ENCODE measurements at regions not wholly inside any gene's neighbourhood (a gene's known extent, or its start where the extent isn't known, plus 50 kb on each side); places are given as distances from the start of the nearest gene placed in this dataset.
"Not testable (repeated sequence)": the region's sequence is repeated elsewhere in the genome, so short reads cannot be mapped to it uniquely, and the experiment has no call there.

DNA sequence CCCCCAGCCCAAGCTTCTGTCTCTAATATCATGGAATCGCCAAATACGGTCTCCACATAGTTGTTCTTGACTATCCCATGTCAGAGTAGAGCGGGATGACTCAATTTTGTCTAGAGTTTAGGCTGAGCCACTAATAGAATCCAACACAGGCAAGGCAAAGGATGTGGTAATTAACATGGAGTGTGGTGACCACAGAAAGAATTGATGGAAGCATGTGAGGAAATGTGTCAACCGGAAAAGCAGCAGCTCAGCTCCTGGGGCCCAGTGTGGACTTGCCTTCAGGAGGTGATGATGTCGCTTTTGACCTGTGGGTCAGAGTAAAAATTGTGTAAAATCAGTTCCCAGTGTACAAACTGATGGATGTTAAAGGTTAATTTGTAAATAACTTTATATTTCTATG lies 139.3 kb upstream of the KLF6 start:
- no peaks in the 10 kb centered on the region for H3K36me3 ChIP-seq (ENCODE audit: low read length)
- H3K9ac ChIP-seq (ENCODE audit: low read length) = no peak overlapping the region
- no peaks in the 10 kb centered on the region for H3F3A ChIP-seq (ENCODE audit: insufficient read depth)
- no peak overlapping the region for H2AFZ ChIP-seq (ENCODE audit: low read depth, low read length, severe bottlenecking)
- no peak for TF ChIP-seq EZH2phosphoT487 (conservative IDR thresholded peaks at IDR 0.05; ENCODE audit: low read length)
- TF ChIP-seq, protein P1, sequence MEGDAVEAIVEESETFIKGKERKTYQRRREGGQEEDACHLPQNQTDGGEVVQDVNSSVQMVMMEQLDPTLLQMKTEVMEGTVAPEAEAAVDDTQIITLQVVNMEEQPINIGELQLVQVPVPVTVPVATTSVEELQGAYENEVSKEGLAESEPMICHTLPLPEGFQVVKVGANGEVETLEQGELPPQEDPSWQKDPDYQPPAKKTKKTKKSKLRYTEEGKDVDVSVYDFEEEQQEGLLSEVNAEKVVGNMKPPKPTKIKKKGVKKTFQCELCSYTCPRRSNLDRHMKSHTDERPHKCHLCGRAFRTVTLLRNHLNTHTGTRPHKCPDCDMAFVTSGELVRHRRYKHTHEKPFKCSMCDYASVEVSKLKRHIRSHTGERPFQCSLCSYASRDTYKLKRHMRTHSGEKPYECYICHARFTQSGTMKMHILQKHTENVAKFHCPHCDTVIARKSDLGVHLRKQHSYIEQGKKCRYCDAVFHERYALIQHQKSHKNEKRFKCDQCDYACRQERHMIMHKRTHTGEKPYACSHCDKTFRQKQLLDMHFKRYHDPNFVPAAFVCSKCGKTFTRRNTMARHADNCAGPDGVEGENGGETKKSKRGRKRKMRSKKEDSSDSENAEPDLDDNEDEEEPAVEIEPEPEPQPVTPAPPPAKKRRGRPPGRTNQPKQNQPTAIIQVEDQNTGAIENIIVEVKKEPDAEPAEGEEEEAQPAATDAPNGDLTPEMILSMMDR (IDR thresholded peaks at IDR 0.05; ENCODE audit: insufficient read depth, low read length, poor library complexity, severe bottlenecking) = no peak
- H4K20me1 ChIP-seq (ENCODE audit: low read depth, low read length) = no peaks in the 10 kb centered on the region
- H3K79me2 ChIP-seq (ENCODE audit: insufficient read depth, low read length) = no peaks in the 10 kb centered on the region
- no peaks in the 10 kb centered on the region for H3K9me2 ChIP-seq (replicated peaks; ENCODE audit: insufficient read depth, low read length)
- H3K27me3 ChIP-seq (ENCODE audit: low read length) = no peaks in the 10 kb centered on the region
- no peak overlapping the region for H3K4me3 ChIP-seq (ENCODE audit: insufficient read depth, low read length, poor library complexity, severe bottlenecking)
- no peak overlapping the region for H3K4me2 ChIP-seq (ENCODE audit: low read depth, low read length, poor library complexity, severe bottlenecking)
- no peak overlapping the region for H3K27ac ChIP-seq (ENCODE audit: low read depth, low read length)
- no peaks in the 10 kb centered on the region for H3K9me3 ChIP-seq (ENCODE audit: insufficient read depth, low read length)

DNA sequence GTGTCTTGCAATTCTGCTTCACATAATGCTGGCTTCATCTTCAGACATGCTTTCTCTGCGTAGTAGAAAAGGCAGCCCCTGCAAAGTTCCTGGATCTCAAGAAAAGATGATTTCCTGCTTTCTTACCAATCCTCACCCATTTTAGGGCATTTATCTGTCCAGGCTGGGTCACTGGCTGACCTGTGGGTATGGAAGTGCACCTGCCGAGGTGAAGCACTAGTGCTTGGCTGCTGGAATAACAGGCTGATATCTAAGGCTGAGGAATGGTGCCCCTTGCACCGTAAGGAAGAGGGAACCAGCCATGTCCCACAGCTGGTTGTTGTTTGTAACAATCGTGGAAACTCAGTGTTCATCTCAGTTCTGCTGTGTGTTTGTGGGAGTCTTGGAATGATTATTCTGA lies 138.0 kb upstream of the KLF6 start:
- H3K4me2 ChIP-seq (ENCODE audit: low read depth, low read length, poor library complexity, severe bottlenecking) = no peak overlapping the region
- H3F3A ChIP-seq (ENCODE audit: insufficient read depth) = no peaks in the 10 kb centered on the region
- no peak overlapping the region for H3K4me3 ChIP-seq (ENCODE audit: insufficient read depth, low read length, poor library complexity, severe bottlenecking)
- H3K36me3 ChIP-seq (ENCODE audit: low read length) = no peaks in the 10 kb centered on the region
- H2AFZ ChIP-seq (ENCODE audit: low read depth, low read length, severe bottlenecking) = no peak overlapping the region
- no peaks in the 10 kb centered on the region for H3K9me2 ChIP-seq (replicated peaks; ENCODE audit: insufficient read depth, low read length)
- no peaks in the 10 kb centered on the region for H3K27me3 ChIP-seq (ENCODE audit: low read length)
- H3K9me3 ChIP-seq (ENCODE audit: insufficient read depth, low read length) = no peaks in the 10 kb centered on the region
- H3K9ac ChIP-seq (ENCODE audit: low read length) = no peak overlapping the region
- no peaks in the 10 kb centered on the region for H4K20me1 ChIP-seq (ENCODE audit: low read depth, low read length)
- no peaks in the 10 kb centered on the region for H3K79me2 ChIP-seq (ENCODE audit: insufficient read depth, low read length)
- no peak overlapping the region for H3K27ac ChIP-seq (ENCODE audit: low read depth, low read length)
- TF ChIP-seq, protein P1 (IDR thresholded peaks at IDR 0.05; ENCODE audit: insufficient read depth, low read length, poor library complexity, severe bottlenecking) = no peak
- no peak for TF ChIP-seq EZH2phosphoT487 (conservative IDR thresholded peaks at IDR 0.05; ENCODE audit: low read length)

DNA sequence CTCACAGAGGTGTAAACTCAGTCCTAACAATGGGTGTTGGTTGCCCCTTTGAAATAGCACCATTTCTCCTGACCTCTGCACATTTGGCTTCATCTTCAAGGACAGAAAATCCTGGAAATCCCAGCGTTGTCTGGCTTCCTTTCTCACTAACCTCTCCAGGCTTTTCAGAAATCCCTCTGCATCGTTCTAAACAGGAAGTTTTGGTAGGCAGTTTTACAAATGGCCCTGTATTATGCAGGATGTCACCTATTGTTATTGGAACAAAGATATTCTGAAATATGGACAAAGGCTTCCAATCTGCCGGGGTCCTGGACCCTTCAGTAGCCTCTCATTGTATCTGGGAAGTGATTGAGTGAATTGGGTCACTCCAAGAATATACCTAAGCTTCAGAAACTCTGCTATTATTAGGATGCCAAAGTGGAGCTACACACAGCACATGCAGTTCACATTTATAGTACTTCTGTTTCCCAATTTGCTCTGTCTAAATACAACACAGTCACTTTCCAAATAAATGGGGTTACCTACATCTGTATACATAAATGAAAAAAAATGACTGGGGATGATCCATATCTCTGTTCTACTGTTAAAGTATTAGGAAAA lies 134.8 kb upstream of the KLF6 start:
- H3K9me3 ChIP-seq (ENCODE audit: insufficient read depth, low read length) = no peaks in the 10 kb centered on the region
- H3K27me3 ChIP-seq (ENCODE audit: low read length) = no peaks in the 10 kb centered on the region
- no peak overlapping the region for H3K4me3 ChIP-seq (ENCODE audit: insufficient read depth, low read length, poor library complexity, severe bottlenecking)
- H3K9me2 ChIP-seq (replicated peaks; ENCODE audit: insufficient read depth, low read length) = no peaks in the 10 kb centered on the region
- no peak overlapping the region for H3K9ac ChIP-seq (ENCODE audit: low read length)
- no peaks in the 10 kb centered on the region for H3K36me3 ChIP-seq (ENCODE audit: low read length)
- no peak overlapping the region for H2AFZ ChIP-seq (ENCODE audit: low read depth, low read length, severe bottlenecking)
- no peak overlapping the region for H3K4me2 ChIP-seq (ENCODE audit: low read depth, low read length, poor library complexity, severe bottlenecking)
- no peaks in the 10 kb centered on the region for H3K79me2 ChIP-seq (ENCODE audit: insufficient read depth, low read length)
- no peaks in the 10 kb centered on the region for H3F3A ChIP-seq (ENCODE audit: insufficient read depth)
- no peaks in the 10 kb centered on the region for H4K20me1 ChIP-seq (ENCODE audit: low read depth, low read length)
- TF ChIP-seq, protein P1 (IDR thresholded peaks at IDR 0.05; ENCODE audit: insufficient read depth, low read length, poor library complexity, severe bottlenecking) = no peak
- no peak for TF ChIP-seq EZH2phosphoT487 (conservative IDR thresholded peaks at IDR 0.05; ENCODE audit: low read length)
- no peak overlapping the region for H3K27ac ChIP-seq (ENCODE audit: low read depth, low read length)

DNA sequence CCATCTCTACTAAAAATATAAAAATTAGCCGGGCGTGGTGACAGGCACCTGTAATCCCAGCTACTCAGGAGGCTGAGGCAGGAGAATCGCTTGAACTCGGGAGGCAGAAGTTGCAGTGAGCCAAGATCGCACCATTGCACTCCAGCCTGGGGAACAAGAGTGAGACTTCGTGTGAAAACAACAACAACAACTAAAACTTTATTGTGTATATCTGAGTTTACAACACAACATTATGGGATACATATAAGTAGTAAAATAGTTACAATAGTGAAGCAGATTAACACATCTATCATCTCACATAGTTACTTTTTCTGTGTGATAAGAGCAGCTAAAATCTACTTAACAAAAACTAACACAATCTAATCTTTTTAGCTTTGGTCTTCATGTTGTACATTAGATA lies 132.4 kb upstream of the KLF6 start:
- not testable (repeated sequence) for H3K9me2 ChIP-seq (replicated peaks; ENCODE audit: insufficient read depth, low read length); H3K79me2 ChIP-seq (ENCODE audit: insufficient read depth, low read length); H3K27ac ChIP-seq (ENCODE audit: low read depth, low read length); H3K27me3 ChIP-seq (ENCODE audit: low read length); H3K4me3 ChIP-seq (ENCODE audit: insufficient read depth, low read length, poor library complexity, severe bottlenecking); H3K36me3 ChIP-seq (ENCODE audit: low read length); H2AFZ ChIP-seq (ENCODE audit: low read depth, low read length, severe bottlenecking); H3F3A ChIP-seq (ENCODE audit: insufficient read depth); H3K4me2 ChIP-seq (ENCODE audit: low read depth, low read length, poor library complexity, severe bottlenecking); H3K9ac ChIP-seq (ENCODE audit: low read length); H4K20me1 ChIP-seq (ENCODE audit: low read depth, low read length); H3K9me3 ChIP-seq (ENCODE audit: insufficient read depth, low read length)
